IMR-90 (cell line): ENCODE measurements at regions not wholly inside any gene's neighbourhood (a gene's known extent, or its start where the extent isn't known, plus 50 kb on each side); places are given as distances from the start of the nearest gene placed in this dataset.
"Not testable (repeated sequence)": the region's sequence is repeated elsewhere in the genome, so short reads cannot be mapped to it uniquely, and the experiment has no call there.

Source experiments
- ATAC-seq: fragments of 200-7000 bp; cut with Tn5 transposase; 2 replicates; pipeline ENCODE4 v1.9.1; 2020; ENCODE audit warnings: low read depth, mild to moderate bottlenecking, moderate library complexity
- BruUV-seq: library from RNA; stranded (reverse); fragments of 400-500 nt; replicated peaks from 2 replicates; lab custom pipeline; 2021; lab: Mats Ljungman, UMichigan
- CTCF ChIA-PET: fragments of 300-600 bp; formaldehyde crosslinking; extraction: SDS; loops from one replicate; lab custom pipeline; 2021; ENCODE audit warnings: antibody characterized with exemption; lab: Yijun Ruan, JAX
- POLR2A ChIA-PET: fragments of 300-600 bp; sonication (Branson Sonifier 250); formaldehyde crosslinking; loops from one replicate; lab custom pipeline; 2022; ENCODE audit warnings: antibody characterized with exemption; ENCODE audit not compliant: unreplicated experiment; lab: Charles Lee
- DNase-seq: peaks from one replicate; pipeline ENCODE4 v3.0.0; 2013
- H2AFZ ChIP-seq: replicated peaks from 2 replicates; pipeline ENCODE3; 2013; ENCODE audit warnings: low read length, mild to moderate bottlenecking; ENCODE audit not compliant: poor library complexity
- H2AK5ac ChIP-seq: 2 replicates; pipeline ENCODE4 v1.6.1; 2013; ENCODE audit warnings: low read depth, low read length, inconsistent platforms
- H2AK9ac ChIP-seq: replicated peaks from 2 replicates; pipeline ENCODE3; 2013; ENCODE audit warnings: mild to moderate bottlenecking, low read depth, low read length, moderate library complexity; ENCODE audit not compliant: poor library complexity
- H2BK120ac ChIP-seq: 2 replicates; pipeline ENCODE4 v1.6.1; 2013; ENCODE audit warnings: low read depth, low read length, inconsistent platforms
- H2BK15ac ChIP-seq: 3 replicates; pipeline ENCODE4 v1.6.1; 2013; ENCODE audit warnings: low read depth, low read length, inconsistent platforms
- H2BK20ac ChIP-seq: 2 replicates; pipeline ENCODE4 v1.6.1; 2013; ENCODE audit warnings: low read depth, mild to moderate bottlenecking, inconsistent platforms, low read length, moderate library complexity
- H2BK5ac ChIP-seq: 2 replicates; pipeline ENCODE4 v1.6.1; 2013; ENCODE audit warnings: mild to moderate bottlenecking, low read depth, low read length, inconsistent platforms; ENCODE audit not compliant: poor library complexity, severe bottlenecking
- H3K14ac ChIP-seq: replicated peaks from 2 replicates; pipeline ENCODE4 v1.6.1; 2013; ENCODE audit warnings: low read depth, low read length, inconsistent platforms
- H3K18ac ChIP-seq: 2 replicates; pipeline ENCODE4 v1.6.1; 2013; ENCODE audit warnings: low read depth, low read length, control low read depth
- H3K23ac ChIP-seq: 2 replicates; pipeline ENCODE4 v1.6.1; 2013; ENCODE audit warnings: low read depth, low read length, inconsistent platforms
- H3K27ac ChIP-seq: 2 replicates; pipeline ENCODE4 v1.5.1; 2013; ENCODE audit warnings: mild to moderate bottlenecking, control low read depth, low read length; ENCODE audit not compliant: insufficient read depth
- H3K27me3 ChIP-seq: 2 replicates; pipeline ENCODE4 v1.6.1; 2013; ENCODE audit warnings: low read length; ENCODE audit not compliant: control insufficient read depth, insufficient read depth
- H3K36me3 ChIP-seq: 2 replicates; pipeline ENCODE4 v1.6.1; 2013; ENCODE audit warnings: low read length, mixed read lengths; ENCODE audit not compliant: control insufficient read depth, insufficient read depth
- H3K4ac ChIP-seq: 2 replicates; pipeline ENCODE4 v1.6.1; 2013; ENCODE audit warnings: low read depth, low read length, inconsistent platforms
- H3K4me1 ChIP-seq: 2 replicates; pipeline ENCODE4 v1.6.1; 2013; ENCODE audit warnings: low read length, mixed read lengths; ENCODE audit not compliant: control insufficient read depth, insufficient read depth
- H3K4me2 ChIP-seq: 2 replicates; pipeline ENCODE4 v1.6.1; 2013; ENCODE audit warnings: low read depth, mild to moderate bottlenecking, control low read depth, low read length, moderate library complexity
- H3K4me3 ChIP-seq: 2 replicates; pipeline ENCODE4 v1.5.1; 2013; ENCODE audit warnings: low read depth, mild to moderate bottlenecking, control low read depth, low read length, moderate library complexity; ENCODE audit not compliant: insufficient read depth
- H3K56ac ChIP-seq: 2 replicates; pipeline ENCODE4 v1.6.1; 2013; ENCODE audit warnings: low read length, inconsistent platforms; ENCODE audit not compliant: insufficient read depth; ENCODE audit errors: extremely low read depth
- H3K79me1 ChIP-seq, 2 experiments: 2 replicates each; pipeline ENCODE4 v1.6.1; 2013; ENCODE audit warnings: low read length in 2 of 2, inconsistent platforms in 1 of 2, low read depth in 1 of 2
- H3K9ac ChIP-seq: 2 replicates; pipeline ENCODE4 v1.6.1; 2013; ENCODE audit warnings: low read depth, low read length, control low read depth
- H3K9me1 ChIP-seq: 2 replicates; pipeline ENCODE4 v1.6.1; 2013; ENCODE audit warnings: low read length, inconsistent platforms; ENCODE audit not compliant: insufficient read depth
- H3K9me3 ChIP-seq: 2 replicates; pipeline ENCODE4 v1.6.1; 2013; ENCODE audit warnings: low read length; ENCODE audit not compliant: control insufficient read depth, insufficient read depth
- H4K20me1 ChIP-seq: 2 replicates; pipeline ENCODE4 v1.6.1; 2013; ENCODE audit warnings: low read length, inconsistent platforms; ENCODE audit not compliant: insufficient read depth
- H4K5ac ChIP-seq: 2 replicates; pipeline ENCODE4 v1.6.1; 2013; ENCODE audit warnings: mild to moderate bottlenecking, low read depth, low read length, control low read depth
- H4K8ac ChIP-seq, 2 experiments: 2 replicates each; pipeline ENCODE4 v1.6.1; 2013; ENCODE audit warnings: low read depth in 2 of 2, low read length in 2 of 2, control low read depth in 1 of 2, inconsistent platforms in 1 of 2
- H4K91ac ChIP-seq: 2 replicates; pipeline ENCODE4 v1.6.1; 2013; ENCODE audit warnings: low read depth, low read length, inconsistent platforms; ENCODE audit not compliant: insufficient read depth
- WGBS, 2 experiments: methylation state at CpG; one replicate each; pipeline versions ENCODE4 v1.1.5 to v1.1.7; 2013; ENCODE audit warnings: missing lambda C conversion rate in 2 of 2; ENCODE audit not compliant: insufficient read length in 1 of 2; ENCODE audit errors: extremely low coverage in 2 of 2; 5-methylcytosine and 5-hydroxymethylcytosine counted together
- dilution Hi-C: fragments of 300-500 bp; cut with HindIII; formaldehyde crosslinking; loops from one replicate; pipeline ENCODE4 v1.14.3; 2018; ENCODE audit warnings: low sequenced_read_pairs; ENCODE audit not compliant: unreplicated experiment
- in situ Hi-C: fragments of 300-500 bp; cut with MboI; formaldehyde crosslinking; loops from 3 replicates; pipeline ENCODE4 v1.14.3; 2019; ENCODE audit warnings: low sequenced_read_pairs, inconsistent platforms, mixed read lengths
- intact Hi-C: fragments of 100-400 bp; cut with micrococcal nuclease; formaldehyde crosslinking; loops from 2 replicates; pipeline ENCODE4 v1.10.0; 2022

DNA sequence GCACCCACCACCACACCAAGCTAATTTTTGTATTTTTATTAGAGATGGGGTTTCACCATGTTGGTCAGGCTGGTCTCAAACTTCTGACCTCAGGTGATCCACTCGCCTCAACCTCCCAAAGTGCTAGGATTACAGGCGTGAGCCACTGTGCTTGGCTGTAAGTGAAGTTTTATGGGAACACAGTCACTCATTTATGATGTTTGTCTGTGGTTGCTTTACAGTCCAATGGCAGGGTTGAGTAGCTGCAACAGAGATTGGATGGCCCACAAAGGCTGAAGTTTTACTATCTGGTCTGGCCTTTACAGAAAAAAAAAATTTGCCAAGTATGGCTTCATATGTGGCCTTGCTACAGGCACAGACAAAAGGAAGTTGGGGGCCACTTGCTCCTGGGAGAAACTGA lies 743.2 kb downstream of the BCL11A start:
- H4K5ac ChIP-seq, H3K9me1 ChIP-seq, H3K18ac ChIP-seq, CTCF ChIA-PET, POLR2A ChIA-PET, H3K27ac ChIP-seq, H2AK5ac ChIP-seq, intact Hi-C loops, H3K27me3 ChIP-seq, dilution Hi-C loops, H3K36me3 ChIP-seq, H3K9me3 ChIP-seq, H2BK20ac ChIP-seq, H4K91ac ChIP-seq, H2BK15ac ChIP-seq, H3K23ac ChIP-seq, H4K20me1 ChIP-seq, BruUV-seq, H4K8ac ChIP-seq, H3K4ac ChIP-seq, H3K14ac ChIP-seq, H3K4me3 ChIP-seq, DNase-seq, H2AFZ ChIP-seq, H3K4me1 ChIP-seq, H3K4me2 ChIP-seq, in situ Hi-C loops, H2BK5ac ChIP-seq, ATAC-seq, H2AK9ac ChIP-seq, H3K56ac ChIP-seq, H2BK120ac ChIP-seq, H3K9ac ChIP-seq, H3K79me1 ChIP-seq: not testable (repeated sequence)
- no CpG with 5 or more reads among the region's 2 CpGs for WGBS, 2 experiments
